ENCODE measurements at regions not wholly inside any gene's neighbourhood (a gene's known extent, or its start where the extent isn't known, plus 50 kb on each side); places are given as distances from the start of the nearest gene placed in this dataset.

- TF ChIP-seq POLR2A (IDR thresholded peaks at IDR 0.05; ENCODE audit: low read depth, low read length) (no peak), CEBPB (IDR thresholded peaks at IDR 0.05; ENCODE audit: low read depth, low read length) (no peak), MAFK (IDR thresholded peaks at IDR 0.05; ENCODE audit: low read depth, low read length) (no peak), USF2 (IDR thresholded peaks at IDR 0.05; ENCODE audit: low read depth, low read length) (no peak), CTCF (conservative IDR thresholded peaks at IDR 0.05; ENCODE audit: low read depth, low read length) (no peak), BHLHE40 (IDR thresholded peaks at IDR 0.05; ENCODE audit: low read depth, low read length) (no peak), ELK1 (IDR thresholded peaks at IDR 0.05; ENCODE audit: borderline replicate concordance, low read depth, low read length) (no peak), RAD21 (IDR thresholded peaks at IDR 0.05; ENCODE audit: low read length) (no peak), RFX5 (IDR thresholded peaks at IDR 0.05; ENCODE audit: low read depth, low read length) (no peak), CHD1 (IDR thresholded peaks at IDR 0.05; ENCODE audit: low read depth, low read length) (no peak), MXI1 (IDR thresholded peaks at IDR 0.05; ENCODE audit: borderline replicate concordance, low read depth, low read length) (no peak), NFE2L2 (IDR thresholded peaks at IDR 0.05; ENCODE audit: low read depth, low read length) (no peak), FOS (IDR thresholded peaks at IDR 0.05; ENCODE audit: low read depth, low read length) (no peak)
Measured at GRCh38 chr9:11968631-11969030, 724.6 kb upstream of the TYRP1 start.

Data from IMR-90 (cell line).